Spleen (tissue), 7 donors: ENCODE measurements at regions not wholly inside any gene's neighbourhood (a gene's known extent, or its start where the extent isn't known, plus 50 kb on each side); places are given as distances from the start of the nearest gene placed in this dataset.

ENCODE experiments used
- POLR2AphosphoS5 ChIP-seq, 3 donors: sonication (generic); formaldehyde crosslinking; IDR thresholded peaks; one replicate each; pipeline ENCODE4 v1.5.1; 2017; ENCODE audit warnings: antibody characterized with exemption in 3 of 3
- TF ChIP-seq, protein P1 (sequence below), 11 experiments: fragments of 200-600 bp in 7 of 11; fragments of 450-650 bp in 4 of 11; sonication (generic) in 4 of 11; IDR thresholded peaks in 8 of 11; conservative IDR thresholded peaks in 3 of 11; 1 replicate in 7 of 11; 2 replicates in 4 of 11; pipeline versions ENCODE4 v1.4.0 to v1.8.0; 2016 to 2021; ENCODE audit warnings: antibody characterized with exemption in 11 of 11, inconsistent platforms in 4 of 11, mild to moderate bottlenecking in 1 of 11
- donor health status: DM: no; HTN: no; CAD: no; lungs with moderate emphysema.
- donor health status: DM: no; HTN: no; CAD: no.
- donor health status: DM: no; HTN: no; CAD: no.

DNA sequence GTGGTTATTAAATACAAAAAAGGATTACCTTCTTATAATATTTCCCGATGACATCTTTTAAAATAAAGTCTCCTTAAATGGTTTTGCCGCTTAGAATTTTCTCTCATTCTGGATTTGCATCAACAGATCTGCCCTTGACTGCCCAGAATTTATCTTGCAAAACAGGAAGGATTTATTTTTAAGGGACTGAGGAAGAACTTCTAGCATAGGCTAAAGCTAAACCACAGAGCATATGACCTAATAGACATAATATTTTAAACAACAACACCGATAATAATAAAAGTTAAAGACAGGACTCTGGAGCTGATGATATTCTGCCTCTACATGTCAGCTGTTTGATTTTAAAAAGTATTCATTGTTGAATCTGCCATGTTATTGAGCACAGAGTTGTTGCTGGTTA, 145.3 kb upstream of the ADCY2 start:
- TF ChIP-seq POLR2AphosphoS5 (IDR thresholded peaks at IDR 0.05), result no peak
- TF ChIP-seq, protein P1, sequence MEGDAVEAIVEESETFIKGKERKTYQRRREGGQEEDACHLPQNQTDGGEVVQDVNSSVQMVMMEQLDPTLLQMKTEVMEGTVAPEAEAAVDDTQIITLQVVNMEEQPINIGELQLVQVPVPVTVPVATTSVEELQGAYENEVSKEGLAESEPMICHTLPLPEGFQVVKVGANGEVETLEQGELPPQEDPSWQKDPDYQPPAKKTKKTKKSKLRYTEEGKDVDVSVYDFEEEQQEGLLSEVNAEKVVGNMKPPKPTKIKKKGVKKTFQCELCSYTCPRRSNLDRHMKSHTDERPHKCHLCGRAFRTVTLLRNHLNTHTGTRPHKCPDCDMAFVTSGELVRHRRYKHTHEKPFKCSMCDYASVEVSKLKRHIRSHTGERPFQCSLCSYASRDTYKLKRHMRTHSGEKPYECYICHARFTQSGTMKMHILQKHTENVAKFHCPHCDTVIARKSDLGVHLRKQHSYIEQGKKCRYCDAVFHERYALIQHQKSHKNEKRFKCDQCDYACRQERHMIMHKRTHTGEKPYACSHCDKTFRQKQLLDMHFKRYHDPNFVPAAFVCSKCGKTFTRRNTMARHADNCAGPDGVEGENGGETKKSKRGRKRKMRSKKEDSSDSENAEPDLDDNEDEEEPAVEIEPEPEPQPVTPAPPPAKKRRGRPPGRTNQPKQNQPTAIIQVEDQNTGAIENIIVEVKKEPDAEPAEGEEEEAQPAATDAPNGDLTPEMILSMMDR (IDR thresholded peaks at IDR 0.05 in 8 of 11, conservative IDR thresholded peaks at IDR 0.05 in 3 of 11), result no peak
